ENCODE measurements at regions not wholly inside any gene's neighbourhood (a gene's known extent, or its start where the extent isn't known, plus 50 kb on each side); places are given as distances from the start of the nearest gene placed in this dataset.

DNA sequence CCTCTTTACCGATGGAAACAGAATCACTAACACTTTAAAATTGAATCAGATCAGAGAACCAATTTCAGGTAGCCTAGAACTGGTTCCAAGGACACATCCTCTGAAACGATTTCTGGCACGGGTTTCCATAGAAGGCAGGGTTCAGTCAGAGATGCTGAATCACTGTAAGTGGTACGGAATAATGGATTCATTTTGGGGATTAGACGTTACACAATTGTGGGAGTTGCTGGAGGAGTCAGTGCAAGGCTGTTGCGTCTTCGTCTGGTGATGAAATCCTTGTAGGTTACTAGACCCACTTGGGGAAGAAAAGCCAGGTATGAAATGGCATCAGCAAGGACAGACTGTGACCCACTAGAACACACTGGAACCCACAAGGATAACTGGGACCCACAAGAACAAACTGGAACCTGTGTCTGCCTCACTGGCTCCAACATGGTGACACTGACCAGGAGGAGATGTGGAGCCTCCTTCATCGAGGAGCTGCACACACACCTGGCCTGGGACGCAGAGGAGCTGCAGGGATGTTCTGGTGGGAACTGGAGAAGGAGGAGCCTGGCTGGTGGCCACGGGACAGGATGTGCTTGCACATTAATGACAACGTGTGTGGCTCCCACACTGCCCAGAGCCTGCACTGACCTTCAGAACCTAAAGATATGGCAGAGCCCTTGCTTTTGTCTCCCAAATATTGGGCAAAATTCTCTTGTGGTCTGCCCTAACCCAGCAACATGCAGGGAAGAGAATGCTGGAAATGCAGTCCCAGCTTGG lies 105.1 kb downstream of the TRAPPC11 start:
- DNase-seq, result no peak

DNA sequence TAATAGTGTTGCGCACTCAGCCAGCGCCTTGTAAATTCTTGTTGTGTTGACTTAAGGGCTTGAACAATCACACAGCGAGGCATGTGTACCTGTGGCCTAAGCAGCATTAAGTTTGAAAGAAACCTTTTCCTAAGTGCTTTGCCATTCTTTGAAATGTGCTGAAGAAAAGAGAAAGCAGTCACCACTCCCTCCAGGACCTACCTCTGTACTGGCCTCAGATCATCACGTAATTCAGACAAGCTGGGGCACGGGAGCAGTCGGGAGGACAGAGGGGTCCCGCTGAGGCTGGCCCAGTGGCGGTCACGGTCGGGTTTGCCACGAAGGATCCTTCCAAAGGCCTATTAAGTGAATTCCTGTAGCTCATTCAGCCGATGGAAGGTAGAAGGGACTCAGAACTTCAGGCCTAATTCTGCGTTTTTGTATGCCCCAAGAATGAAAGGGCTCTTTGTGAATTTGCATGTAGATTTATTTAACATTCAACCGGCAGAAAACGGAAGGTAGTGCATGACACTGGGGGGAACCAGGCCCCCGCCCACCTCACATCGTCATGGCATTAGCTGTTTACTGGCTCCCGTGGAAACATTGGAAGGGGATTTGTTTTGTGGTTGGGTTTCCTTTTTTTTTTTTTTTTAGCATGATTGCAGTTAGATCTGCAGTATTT lies 106.3 kb downstream of the TRAPPC11 start:
- no peak for DNase-seq

DNA sequence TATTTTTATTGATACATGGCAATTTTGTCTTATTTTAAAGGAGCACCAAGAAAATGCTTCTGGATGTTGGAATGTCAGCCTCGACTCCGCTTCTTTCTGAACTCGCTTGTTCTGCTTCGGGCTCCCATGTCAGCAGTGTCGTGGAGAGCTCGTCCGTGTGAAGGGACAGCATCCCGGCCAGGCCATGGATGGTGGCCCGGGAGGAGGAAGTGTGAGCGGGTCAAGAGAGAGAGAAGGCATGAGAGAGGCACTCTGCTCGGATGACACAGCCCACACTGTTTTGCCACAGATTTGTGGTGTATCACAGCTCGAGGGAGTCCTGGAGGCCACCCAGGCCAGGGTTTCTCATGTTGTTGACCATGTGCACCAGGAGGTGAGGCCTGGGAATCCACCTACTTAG lies 107.0 kb downstream of the TRAPPC11 start:
- no peak for DNase-seq

DNA sequence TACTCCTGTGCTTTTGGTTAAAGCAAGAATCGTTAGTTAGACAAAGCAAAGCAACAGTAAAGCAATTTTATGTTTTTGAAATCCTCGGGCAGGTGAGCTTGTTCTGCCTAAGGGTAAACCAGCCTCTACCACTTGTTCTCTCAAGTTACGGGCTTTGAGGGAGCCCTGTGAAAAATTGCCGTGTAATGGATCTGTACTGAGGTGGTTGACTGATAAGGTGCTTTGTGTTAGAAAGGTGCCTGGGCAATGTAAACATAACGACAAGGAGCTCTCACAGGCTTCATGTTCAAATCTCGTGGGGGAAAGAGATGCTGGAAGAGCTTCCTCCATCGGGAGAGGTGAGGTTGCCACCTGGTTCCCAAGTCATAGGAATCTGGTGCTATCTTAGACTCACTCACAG lies 111.8 kb downstream of the TRAPPC11 start:
- no peak for DNase-seq

DNA sequence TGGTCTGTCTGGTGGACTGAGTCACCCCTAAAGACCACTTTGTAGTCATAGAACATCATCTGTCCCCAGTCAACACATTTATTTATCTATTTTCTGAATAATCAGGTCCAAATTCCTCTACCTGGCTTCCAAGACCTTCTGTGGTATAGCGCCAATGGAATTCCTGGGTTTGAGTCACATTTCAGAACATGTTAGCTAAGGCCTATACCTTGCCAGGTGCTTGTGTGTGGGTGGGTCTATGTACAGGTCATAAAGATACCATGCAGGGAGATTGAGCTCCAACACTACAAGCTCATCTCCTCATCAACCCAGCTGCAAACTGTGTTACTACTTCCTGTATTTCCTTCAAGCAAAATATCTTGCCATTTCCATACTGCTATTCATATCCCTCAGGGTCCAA lies 113.3 kb downstream of the TRAPPC11 start:
- DNase-seq, result no peak

DNA sequence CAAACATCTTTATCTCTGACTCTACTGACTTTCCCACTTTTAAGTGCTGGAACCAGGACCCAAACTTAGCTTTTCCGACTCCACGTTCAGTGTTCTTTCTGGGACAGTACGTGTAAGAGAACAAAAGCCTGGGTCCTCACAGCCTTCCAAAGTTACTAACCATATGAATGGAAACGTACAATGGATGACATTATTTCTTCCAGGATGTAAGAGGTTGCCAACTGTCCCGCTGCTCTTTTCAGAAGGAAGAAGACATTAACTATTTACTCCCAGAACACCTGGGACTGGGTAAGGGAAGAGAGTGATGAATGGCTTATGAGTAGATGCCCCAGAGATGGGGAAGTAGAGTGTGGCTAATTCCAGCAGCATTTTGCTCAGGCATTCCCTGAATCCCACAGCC lies 114.7 kb downstream of the TRAPPC11 start:
- DNase-seq, result no peak

DNA sequence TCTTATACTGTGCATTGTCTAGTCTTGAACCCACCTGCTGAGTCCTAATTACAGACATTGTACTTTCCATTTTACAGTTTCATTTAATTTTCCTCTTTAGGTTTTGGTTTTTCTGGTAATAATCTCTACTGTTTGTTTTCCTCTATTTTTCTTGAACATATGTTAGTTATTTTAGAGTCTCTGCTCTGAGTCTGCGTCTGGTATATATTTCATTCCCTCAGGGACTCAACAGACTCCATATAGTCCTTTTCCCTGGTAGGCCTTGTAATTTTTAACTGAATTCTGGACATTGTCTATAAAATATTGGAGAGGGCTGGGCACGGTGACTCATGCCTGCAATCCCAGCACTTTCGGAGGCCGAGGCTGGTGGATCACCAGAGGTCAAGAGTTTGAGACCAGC lies 121.8 kb upstream of the STOX2 start:
- DNase-seq, result no peak

DNA sequence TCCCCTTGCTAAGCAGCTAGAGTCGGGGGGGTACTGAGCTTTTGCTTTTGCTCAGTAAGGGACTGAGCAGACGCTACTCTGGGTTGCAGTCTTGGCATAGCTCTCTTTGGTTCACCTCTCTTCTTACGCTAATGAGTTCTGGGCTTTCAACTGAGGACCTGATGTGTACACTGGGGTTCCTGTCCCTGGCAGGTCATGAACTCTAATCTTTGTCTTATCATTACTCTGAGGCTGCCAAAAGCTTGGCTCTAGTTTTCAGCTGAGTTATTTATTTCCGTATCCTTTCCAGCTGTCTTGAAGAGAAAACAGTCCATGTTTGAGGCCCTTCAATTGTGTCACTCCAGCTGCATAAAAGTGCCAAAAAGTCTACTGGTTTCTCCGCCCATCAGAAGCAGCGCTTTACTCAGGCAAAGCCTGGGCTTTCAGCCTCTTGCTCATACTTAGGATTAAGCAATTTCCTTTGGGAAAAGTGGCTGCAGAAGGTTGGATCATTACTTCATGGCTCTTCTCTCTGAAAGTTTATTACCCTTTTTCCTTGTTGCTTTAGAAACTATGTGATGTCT lies 121.0 kb upstream of the STOX2 start:
- no peak for DNase-seq

DNA sequence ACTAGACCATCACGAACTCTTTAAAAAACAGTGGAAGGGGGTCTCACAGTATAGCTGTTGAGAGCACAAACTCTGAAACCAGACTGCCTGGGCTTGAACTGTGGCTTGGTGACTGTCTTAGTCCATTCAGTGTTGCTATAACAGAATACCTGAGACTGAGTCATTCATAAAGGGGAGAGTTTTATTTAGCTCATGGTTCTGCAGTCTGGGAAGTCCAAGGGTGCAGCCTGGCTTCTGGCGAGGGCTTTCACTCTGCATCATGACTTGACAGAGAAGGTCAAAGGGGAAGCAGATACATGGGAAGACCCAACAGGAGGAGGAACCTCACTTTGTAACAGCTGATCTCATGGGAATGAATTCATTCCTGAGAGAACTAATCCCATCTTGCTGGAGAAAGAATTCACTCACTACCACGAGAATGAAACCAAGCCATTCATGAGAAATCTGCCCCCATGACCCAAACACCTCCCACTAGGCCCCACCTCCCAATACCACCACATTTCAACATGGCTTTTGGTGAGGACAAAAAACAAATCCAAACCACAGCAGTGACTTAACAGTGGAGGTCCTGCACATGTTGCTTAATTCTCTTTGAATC lies 116.7 kb upstream of the STOX2 start:
- DNase-seq, result no peak

DNA sequence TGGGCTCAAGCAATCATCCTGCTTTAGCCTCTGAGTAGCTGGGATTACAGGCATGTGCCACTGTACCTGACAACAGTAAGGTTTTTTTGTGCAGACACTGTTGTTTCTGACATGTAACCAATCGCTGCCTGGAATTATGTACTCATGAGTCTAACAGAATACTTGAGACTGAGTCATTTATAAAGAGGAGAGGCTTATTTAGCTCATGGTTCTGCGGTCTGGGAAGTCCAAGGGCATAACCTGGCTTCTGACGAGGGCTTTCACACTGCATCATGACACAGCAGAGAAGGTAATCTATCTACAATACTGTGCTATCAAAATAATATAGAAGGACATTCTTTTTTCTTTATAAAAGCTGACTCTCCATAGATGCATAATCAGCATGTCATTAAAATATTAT lies 115.5 kb upstream of the STOX2 start:
- no peak for DNase-seq

DNA sequence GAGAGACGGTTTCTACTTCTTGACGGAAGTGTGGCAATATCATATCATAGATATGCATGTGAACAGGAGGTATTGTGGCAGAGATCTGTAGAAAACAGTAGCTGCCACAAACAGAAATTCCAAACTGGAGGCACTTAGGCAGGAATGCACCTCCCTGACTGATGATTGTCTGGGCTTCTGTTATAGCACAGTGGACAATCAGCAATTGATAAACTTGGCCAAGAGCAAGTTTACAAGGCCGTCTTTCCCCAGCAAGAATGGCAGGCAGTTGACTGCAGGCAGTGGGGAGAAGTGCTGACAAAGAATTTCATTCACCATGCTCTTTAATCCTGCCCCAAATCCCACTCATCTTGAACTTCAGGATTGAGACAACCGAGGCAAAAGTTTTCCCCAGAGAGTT lies 114.4 kb upstream of the STOX2 start:
- DNase-seq, result no peak

DNA sequence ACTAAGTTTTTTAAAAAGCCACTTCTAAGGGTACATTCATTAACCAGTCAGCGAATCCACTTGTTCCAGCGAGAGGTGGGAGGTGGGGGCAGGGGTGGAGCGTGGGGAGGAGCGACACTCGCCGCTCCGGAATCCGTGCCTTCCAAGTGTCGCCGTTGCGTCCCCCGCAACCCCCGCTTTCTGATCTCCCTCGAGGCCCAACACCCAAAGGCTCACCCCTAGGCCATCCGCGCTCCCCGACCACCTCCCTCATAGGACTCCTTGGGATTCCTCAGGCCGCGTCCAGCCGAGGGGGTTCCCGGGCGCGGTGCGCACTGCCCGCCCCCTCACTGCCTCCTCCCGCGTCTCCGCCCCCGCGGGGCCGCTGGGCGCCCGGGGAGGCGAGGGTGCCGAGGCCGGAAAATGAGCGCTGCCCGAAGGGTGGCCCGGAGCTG lies 108.1 kb upstream of the STOX2 start:
- no peak for DNase-seq

DNA sequence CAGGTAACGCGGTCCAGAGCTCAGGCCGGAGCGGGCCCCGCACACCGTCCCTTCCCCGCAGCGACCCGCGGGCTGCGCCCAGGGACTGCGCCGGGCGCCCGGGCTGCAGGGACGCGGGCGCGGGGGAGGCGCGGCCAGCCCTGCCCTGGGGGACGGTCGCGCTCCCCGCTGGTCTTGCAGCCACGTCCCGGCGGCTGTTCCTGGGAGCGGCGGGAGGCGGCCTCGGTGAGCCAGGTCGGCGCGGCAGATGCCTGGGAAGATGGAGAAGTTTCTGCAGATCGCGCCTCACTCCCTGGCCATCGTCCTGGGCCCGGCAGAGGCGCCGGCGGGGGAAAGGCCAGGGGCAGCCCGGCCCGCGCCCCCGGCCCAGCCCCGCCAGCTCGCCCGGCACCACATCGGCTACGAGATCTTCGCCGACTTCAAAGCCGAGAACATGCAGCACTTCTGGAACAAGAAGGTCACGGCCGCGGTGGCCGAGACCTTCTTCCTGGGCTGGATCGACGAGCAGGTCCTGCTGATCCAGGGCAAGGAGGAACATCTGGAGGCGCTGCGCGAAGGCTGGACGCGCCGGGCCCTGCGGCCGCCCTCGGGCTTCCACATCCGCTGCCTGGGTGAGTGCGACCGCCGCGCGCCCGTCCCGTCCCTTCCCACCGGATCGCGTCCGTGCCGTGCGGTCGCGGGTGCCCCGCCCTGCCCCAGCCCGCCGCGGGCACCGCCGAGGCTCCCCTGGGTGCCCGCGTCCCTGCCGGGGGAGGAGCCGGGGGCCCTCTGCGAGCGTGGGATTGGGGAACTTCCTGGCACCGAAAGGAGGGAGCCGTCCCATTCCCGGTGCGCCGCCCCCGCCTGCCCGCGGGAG lies 107.4 kb upstream of the STOX2 start:
- DNase-seq, result no peak

DNA sequence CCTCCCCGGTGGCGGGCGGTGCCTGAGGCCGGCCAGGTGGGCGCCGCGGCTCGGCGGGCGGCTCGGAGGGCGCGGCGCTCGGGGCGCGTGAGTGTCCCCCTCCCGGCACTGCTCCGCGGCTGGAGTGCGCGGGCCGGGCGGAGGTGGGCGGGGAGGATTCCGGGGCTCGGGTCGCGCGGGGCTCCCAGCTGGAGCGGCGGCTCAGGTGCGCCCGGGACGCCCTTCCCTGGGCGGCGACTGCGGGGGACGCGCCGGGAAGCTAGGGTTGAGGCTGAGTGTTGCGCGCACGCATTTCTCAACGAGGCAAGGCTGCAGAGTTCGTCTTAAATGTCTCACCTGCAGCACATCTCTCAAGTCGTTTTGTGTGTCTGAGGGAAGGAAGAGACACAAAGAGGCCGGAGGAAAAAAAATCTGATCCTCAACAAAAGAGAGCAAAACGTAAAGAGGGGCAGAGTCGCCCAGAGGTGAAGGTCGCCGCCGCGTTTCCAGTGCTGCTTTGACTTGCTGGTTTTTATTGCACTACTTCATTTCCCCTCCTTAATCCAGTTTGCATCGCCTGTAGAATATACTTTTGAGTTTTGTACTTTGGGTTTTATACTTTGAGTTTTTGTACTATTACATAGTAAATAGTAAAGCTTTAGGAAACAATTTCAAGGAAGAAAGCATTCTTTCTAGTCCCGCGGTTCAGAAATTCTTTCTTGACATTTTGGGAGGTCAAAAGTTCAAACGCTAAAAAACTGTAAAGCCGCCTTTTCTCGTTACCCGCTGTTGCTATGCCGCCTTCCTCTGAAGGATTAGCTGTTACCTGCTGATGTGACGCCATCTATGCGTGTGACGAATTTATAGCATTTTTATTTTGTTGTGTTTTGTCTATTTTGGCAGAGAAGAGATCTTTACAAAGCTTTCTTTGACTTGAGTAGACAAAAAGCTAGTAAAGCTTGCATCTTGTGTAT lies 106.5 kb upstream of the STOX2 start:
- no peak for DNase-seq

DNA sequence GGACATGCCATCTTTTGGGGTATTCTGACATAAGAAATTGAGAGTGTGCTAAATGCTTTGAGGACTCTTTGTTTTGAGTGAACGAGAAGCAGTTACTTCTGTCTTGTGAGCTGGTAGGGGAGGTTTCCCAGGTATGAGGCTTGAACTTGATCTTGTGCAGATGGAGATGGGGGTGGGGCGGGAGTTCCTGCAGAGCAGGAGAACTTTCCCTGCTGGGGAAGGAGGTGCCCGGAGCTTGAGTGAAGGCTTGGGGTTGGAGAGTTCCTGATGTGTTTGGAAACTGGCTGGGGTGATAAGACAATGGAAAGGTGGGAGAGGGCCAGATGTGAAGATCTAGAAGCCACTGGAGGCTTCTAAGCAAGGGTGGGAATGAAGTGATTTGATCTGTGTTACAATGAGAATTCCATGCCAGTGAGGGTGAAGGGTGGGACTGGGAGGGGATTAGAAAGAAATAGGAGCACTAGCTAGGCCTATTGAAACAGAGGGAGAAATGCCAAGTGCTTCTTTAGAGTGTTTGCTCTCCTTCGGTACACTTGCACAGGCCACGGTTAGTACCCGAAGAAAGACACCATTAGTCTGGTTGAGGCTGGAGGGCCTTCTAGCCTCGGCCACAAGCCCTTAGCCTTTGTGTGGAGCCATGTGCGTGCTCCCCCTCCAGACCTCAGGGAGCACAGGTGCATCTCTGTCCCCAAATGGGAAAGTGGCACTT lies 103.5 kb upstream of the STOX2 start:
- no peak for DNase-seq

DNA sequence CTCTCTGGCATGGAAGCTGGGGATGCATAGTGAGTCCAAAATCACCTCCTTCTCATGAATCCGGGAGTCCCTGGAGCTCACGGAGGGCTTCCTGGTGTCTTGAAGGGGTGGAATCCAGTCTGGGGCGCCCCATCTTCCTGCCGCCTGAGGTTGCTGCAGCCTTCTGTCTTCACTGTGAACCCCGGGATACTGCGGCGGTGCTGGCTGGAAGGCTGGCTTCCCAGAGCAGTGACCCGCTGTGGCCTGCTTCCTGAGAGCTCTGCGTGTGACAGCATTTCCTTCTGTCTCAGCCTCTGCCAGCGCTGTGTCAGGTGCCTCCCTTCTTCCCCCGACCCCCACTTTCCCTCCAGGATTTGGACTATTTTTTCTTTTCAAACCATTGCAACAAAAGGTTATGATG lies 98.8 kb upstream of the STOX2 start:
- no peak for DNase-seq

DNA sequence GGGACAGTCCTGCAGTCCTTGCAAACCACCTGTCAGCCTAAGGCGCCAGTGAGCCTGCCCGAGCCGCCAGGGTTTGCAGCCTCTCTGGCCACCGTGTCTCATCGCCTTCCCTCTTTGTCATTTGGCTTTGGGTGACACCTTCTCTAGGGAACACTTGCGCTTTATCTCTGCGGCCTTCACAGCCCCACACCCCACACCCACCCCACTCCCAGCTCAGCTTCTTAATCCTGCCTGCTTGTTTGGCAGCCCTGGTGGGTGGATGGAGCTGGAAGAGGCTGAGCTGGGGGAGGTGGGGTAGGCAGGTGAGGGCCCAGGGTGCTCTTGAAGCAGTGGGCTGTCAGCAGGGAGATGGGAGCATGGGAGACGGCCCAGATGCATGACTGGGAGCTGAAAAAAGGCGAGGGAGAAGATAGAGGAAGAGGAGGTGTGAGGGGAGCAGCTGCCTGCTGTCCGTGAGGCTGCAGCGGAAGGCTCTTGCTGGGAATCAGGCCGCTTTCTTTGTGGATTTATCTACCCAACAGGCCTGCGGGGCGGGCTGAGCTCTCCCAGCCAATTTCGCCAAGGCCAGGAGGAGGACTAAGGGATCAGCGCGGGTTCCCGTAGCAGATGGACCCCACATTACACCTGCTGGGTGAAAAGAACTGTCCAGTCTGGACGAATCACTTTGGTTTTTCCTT lies 97.5 kb upstream of the STOX2 start:
- DNase-seq, result no peak

DNA sequence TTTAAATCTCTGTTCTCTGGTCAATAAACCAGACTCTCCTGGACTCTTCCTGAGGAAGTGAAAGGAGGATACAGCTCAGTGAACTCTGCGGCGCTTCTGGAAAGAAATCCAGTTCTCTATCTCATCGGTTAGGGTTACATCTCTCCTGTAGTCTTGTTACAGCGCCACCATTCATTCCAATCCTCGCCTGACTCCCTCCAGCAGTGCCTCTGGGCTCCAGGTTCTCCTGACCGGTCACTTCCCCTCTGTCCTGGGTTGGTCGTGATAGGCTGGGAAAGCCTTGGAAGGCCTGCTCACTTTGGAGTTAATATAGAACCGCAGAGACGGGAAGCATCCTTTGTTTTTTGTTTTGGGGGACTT lies 97.0 kb upstream of the STOX2 start:
- no peak for DNase-seq

DNA sequence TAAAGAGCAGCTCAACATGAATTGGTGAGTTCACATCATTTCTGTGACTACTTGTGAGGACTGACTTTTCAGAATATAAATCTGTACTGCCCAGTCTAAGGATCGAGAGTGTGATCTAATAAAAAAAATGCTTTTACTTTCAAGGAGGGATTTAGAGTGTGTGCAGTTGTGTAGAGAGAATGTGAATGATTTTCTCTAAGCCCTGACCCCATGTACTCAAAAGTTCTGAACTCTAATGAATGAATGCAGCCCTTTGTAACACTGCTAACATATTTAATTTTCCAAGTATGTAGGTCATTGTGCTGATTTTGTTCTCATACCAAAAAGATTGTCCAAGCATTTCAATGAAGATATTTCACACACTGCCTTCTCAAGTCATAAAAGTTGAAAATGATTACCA lies 92.5 kb upstream of the STOX2 start:
- DNase-seq, result no peak

DNA sequence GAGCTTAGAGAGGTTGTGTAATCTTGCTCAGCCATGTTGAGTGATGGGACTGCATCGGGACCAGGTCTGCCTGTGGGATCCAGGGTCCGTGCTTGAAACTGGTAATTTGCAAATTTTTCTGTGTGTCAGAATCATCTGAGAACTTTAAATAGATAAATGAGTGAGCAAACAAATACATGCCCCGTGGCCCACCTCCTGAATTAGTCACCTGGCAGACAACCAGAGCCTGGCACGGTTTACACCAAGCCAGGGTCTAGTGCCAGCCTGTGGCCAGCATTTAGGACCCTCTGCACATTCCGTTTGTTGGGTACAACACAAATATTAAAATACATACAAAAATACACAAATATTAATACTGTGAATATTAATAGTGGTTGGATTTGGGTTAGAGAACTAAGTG lies 90.6 kb upstream of the STOX2 start:
- DNase-seq, result no peak

DNA sequence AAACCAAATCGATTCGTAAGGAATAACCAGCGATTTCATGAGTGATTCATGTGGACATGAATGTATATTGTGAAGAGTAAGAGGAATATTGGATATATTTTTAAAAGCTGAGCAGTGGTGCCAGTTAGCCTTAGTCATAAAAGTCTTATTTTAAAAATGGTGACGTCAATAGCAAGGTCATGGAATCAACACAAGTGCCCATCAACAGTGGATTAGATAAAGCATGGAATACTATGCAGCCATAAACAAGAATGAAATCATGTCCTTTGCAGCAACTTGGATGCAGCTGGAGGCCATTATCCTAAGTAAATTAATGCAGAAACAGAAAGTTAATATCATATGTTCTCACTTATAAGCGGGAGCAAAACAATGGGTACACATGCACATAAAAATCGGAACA lies 89.0 kb upstream of the STOX2 start:
- no peak for DNase-seq
